Colonic mucosa (tissue), 4 donors: ENCODE measurements at regions not wholly inside any gene's neighbourhood (a gene's known extent, or its start where the extent isn't known, plus 50 kb on each side); places are given as distances from the start of the nearest gene placed in this dataset.

Experiments used
- DNase-seq: peaks from one replicate; pipeline ENCODE4 v3.0.0-alpha.2; 2020
- H3K27ac ChIP-seq: fragments of 200-600 bp; one replicate; pipeline ENCODE4 v1.8.0; 2021
- H3K27me3 ChIP-seq: fragments of 200-600 bp; one replicate; pipeline ENCODE4 v1.8.0; 2021
- H3K36me3 ChIP-seq: fragments of 200-600 bp; one replicate; pipeline ENCODE4 v1.8.0; 2021
- H3K4me1 ChIP-seq: fragments of 200-600 bp; one replicate; pipeline ENCODE4 v1.8.0; 2021; ENCODE audit warnings: mild to moderate bottlenecking
- H3K4me3 ChIP-seq: fragments of 200-600 bp; one replicate; pipeline ENCODE4 v1.8.0; 2021
- H3K9ac ChIP-seq, 2 donors: one replicate each; pipeline ENCODE4 v1.7.0; 2013; ENCODE audit warnings: control low read depth in 2 of 2, low read depth in 2 of 2, low read length in 2 of 2
- H3K9me3 ChIP-seq: fragments of 200-600 bp; one replicate; pipeline ENCODE4 v1.8.0; 2021
- intact Hi-C: fragments of 100-400 bp; cut with DNase I; formaldehyde crosslinking; loops from one replicate; pipeline ENCODE4 v1.14.1; 2022
- TF ChIP-seq, protein P1 (sequence below): fragments of 200-600 bp; IDR thresholded peaks from one replicate; pipeline ENCODE4 v1.8.0; 2022; ENCODE audit warnings: antibody characterized with exemption, mild to moderate bottlenecking
- donor health status: healthy.
- donor health status: DM: no; HTN: no; CAD: no.
- donor health status: DM: no; HTN: no; CAD: no.

GRCh38 chr4:144799486-144799885, 153.5 kb downstream of the HHIP start:
- DNase-seq, result no peak
- Histone ChIP-seq H3K4me1 (no peaks in the 10 kb centered on the region), H3K9me3 (no peaks in the 10 kb centered on the region), H3K27ac (no peak overlapping the region), H3K9ac (no peak overlapping the region), H3K4me3 (no peak overlapping the region), H3K36me3 (no peaks in the 10 kb centered on the region), H3K27me3 (no peaks in the 10 kb centered on the region)
- intact Hi-C loops, result no loop called here
- TF ChIP-seq, protein P1, sequence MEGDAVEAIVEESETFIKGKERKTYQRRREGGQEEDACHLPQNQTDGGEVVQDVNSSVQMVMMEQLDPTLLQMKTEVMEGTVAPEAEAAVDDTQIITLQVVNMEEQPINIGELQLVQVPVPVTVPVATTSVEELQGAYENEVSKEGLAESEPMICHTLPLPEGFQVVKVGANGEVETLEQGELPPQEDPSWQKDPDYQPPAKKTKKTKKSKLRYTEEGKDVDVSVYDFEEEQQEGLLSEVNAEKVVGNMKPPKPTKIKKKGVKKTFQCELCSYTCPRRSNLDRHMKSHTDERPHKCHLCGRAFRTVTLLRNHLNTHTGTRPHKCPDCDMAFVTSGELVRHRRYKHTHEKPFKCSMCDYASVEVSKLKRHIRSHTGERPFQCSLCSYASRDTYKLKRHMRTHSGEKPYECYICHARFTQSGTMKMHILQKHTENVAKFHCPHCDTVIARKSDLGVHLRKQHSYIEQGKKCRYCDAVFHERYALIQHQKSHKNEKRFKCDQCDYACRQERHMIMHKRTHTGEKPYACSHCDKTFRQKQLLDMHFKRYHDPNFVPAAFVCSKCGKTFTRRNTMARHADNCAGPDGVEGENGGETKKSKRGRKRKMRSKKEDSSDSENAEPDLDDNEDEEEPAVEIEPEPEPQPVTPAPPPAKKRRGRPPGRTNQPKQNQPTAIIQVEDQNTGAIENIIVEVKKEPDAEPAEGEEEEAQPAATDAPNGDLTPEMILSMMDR, result no peak

DNA sequence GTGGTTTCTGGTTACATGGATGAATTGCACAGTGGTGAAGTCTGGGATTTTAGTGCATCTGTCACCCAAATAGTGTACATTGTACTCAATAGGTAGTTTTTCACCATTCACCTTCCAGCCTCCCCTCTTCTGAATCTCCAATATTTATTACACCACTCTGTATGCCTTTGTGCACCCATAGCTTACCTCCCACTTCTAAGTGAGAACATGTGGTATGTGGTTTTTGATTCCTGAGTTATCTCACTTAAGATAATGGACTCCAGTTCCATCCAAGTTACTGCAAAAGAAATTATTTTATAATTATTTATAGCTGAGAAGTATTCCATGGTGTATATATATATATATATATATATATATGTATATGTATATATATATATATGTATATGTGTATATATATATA, 155.8 kb downstream of the HHIP start:
- intact Hi-C loops, result no loop called here
- TF ChIP-seq, protein P1, result no peak
- Histone ChIP-seq H3K9me3 (no peaks in the 10 kb centered on the region), H3K27me3 (no peaks in the 10 kb centered on the region), H3K36me3 (no peaks in the 10 kb centered on the region), H3K9ac (no peak overlapping the region), H3K27ac (no peak overlapping the region), H3K4me3 (no peak overlapping the region), H3K4me1 (no peaks in the 10 kb centered on the region)
- DNase-seq, result no peak

DNA sequence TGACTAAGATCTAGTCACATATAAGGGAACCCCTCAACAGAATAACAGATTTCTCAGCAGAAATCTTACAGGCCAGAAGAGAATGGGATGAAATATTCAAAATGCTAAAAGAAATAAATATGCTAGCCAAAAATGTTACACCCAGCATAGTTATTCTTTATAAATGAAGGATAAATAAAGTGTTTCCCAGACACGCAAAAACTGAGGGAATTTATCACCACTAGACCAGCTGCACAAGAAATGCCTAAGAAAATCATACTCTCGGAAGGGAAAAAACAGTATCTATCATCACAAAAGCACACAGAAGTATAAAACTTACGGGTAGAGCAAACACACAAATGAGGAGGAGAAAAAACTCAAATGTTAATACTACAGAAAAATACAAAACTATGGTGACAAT, 162.1 kb downstream of the HHIP start:
- no peaks in the 10 kb centered on the region for H3K4me1 ChIP-seq
- DNase-seq, result no peak
- no peak overlapping the region for H3K4me3 ChIP-seq
- H3K9me3 ChIP-seq, result no peaks in the 10 kb centered on the region
- no peak overlapping the region for H3K27ac ChIP-seq
- intact Hi-C loops, result no loop called here
- TF ChIP-seq, protein P1, result no peak
- no peaks in the 10 kb centered on the region for H3K36me3 ChIP-seq
- no peaks in the 10 kb centered on the region for H3K27me3 ChIP-seq
- no peak overlapping the region for H3K9ac ChIP-seq

- no peak overlapping the region for H3K9ac ChIP-seq
- H3K4me1 ChIP-seq, result no peaks in the 10 kb centered on the region
- no peaks in the 10 kb centered on the region for H3K36me3 ChIP-seq
- intact Hi-C loops, result no loop called here
- H3K27me3 ChIP-seq, result no peaks in the 10 kb centered on the region
- TF ChIP-seq, protein P1, result no peak
- no peak overlapping the region for H3K4me3 ChIP-seq
- no peaks in the 10 kb centered on the region for H3K9me3 ChIP-seq
- H3K27ac ChIP-seq, result no peak overlapping the region
- no peak for DNase-seq
These were observed 163.2 kb downstream of the HHIP start for GRCh38 chr4:144809056-144809640.

GRCh38 chr4:144816668-144817067, 170.7 kb downstream of the HHIP start:
- intact Hi-C loops, result no loop called here
- H3K36me3 ChIP-seq, result no peaks in the 10 kb centered on the region
- DNase-seq, result no peak
- TF ChIP-seq, protein P1, result no peak
- no peaks in the 10 kb centered on the region for H3K9me3 ChIP-seq
- H3K4me3 ChIP-seq, result no peak overlapping the region
- H3K27me3 ChIP-seq, result no peaks in the 10 kb centered on the region
- no peak overlapping the region for H3K27ac ChIP-seq
- H3K4me1 ChIP-seq, result no peaks in the 10 kb centered on the region
- H3K9ac ChIP-seq, result no peak overlapping the region
